ENCODE measurements at regions not wholly inside any gene's neighbourhood (a gene's known extent, or its start where the extent isn't known, plus 50 kb on each side); places are given as distances from the start of the nearest gene placed in this dataset.

- DNase-seq (ENCODE audit: extremely low spot score), result no peak
- CTCF ChIA-PET, result interaction anchor here (0.6 kb wide), 1 partner anchor 51 kb away, joined by 6 read pairs; no protein-coding TSS in a partner anchor
- POLR2A ChIA-PET, result no interaction called here
- TF ChIP-seq FOXA1 (IDR thresholded peaks at IDR 0.05) (no peak), CTBP1 (IDR thresholded peaks at IDR 0.05; ENCODE audit: borderline replicate concordance) (no peak), SP1 (IDR thresholded peaks at IDR 0.05) (no peak), LEF1 (IDR thresholded peaks at IDR 0.05; ENCODE audit: borderline replicate concordance) (no peak), ELF4 (IDR thresholded peaks at IDR 0.05) (no peak), HDGF (IDR thresholded peaks at IDR 0.05; ENCODE audit: borderline replicate concordance) (no peak), L3MBTL2 (conservative IDR thresholded peaks at IDR 0.05) (no peak), NFRKB (IDR thresholded peaks at IDR 0.05) (no peak), ARNT (IDR thresholded peaks at IDR 0.05) (no peak), SUZ12 (IDR thresholded peaks at IDR 0.05) (no peak), ZNF384 (IDR thresholded peaks at IDR 0.05) (no peak), FOXK2 (IDR thresholded peaks at IDR 0.05) (no peak), PKNOX1 (IDR thresholded peaks at IDR 0.05) (no peak), FOXM1 (IDR thresholded peaks at IDR 0.05; ENCODE audit: borderline replicate concordance) (no peak), TARDBP (IDR thresholded peaks at IDR 0.05) (no peak)
Observed at GRCh38 chr1:29425631-29426030, 189.3 kb downstream of the PTPRU start.

GRCh38 chr1:29424266-29424665 lies 187.9 kb downstream of the PTPRU start:
- no peak for TF ChIP-seq FOXA1 (IDR thresholded peaks at IDR 0.05)
- no peak for TF ChIP-seq FOXK2 (IDR thresholded peaks at IDR 0.05)
- TF ChIP-seq L3MBTL2 (conservative IDR thresholded peaks at IDR 0.05), result no peak
- no peak for TF ChIP-seq ARNT (IDR thresholded peaks at IDR 0.05)
- TF ChIP-seq SP1 (IDR thresholded peaks at IDR 0.05), result no peak
- no peak for TF ChIP-seq LEF1 (IDR thresholded peaks at IDR 0.05; ENCODE audit: borderline replicate concordance)
- no peak for TF ChIP-seq BHLHE40 (IDR thresholded peaks at IDR 0.05; ENCODE audit: borderline replicate concordance)
- TF ChIP-seq SUZ12 (IDR thresholded peaks at IDR 0.05), result no peak
- no peak for TF ChIP-seq PKNOX1 (IDR thresholded peaks at IDR 0.05)
- no peak for TF ChIP-seq FOXM1 (IDR thresholded peaks at IDR 0.05; ENCODE audit: borderline replicate concordance)
- TF ChIP-seq ZNF384 (IDR thresholded peaks at IDR 0.05), result no peak
- no peak for TF ChIP-seq ELF4 (IDR thresholded peaks at IDR 0.05)
- no peak for TF ChIP-seq TARDBP (IDR thresholded peaks at IDR 0.05)
- TF ChIP-seq CTBP1 (IDR thresholded peaks at IDR 0.05; ENCODE audit: borderline replicate concordance), result no peak
- no peak for TF ChIP-seq HDGF (IDR thresholded peaks at IDR 0.05; ENCODE audit: borderline replicate concordance)
- TF ChIP-seq NFRKB (IDR thresholded peaks at IDR 0.05), result no peak
- DNase-seq (ENCODE audit: extremely low spot score), result no peak
- ChIA-PET CTCF (no interaction called here), POLR2A (no interaction called here)

GRCh38 chr1:29420202-29420601 lies 183.9 kb downstream of the PTPRU start:
- ChIA-PET CTCF (no interaction called here), POLR2A (no interaction called here)
- DNase-seq (ENCODE audit: extremely low spot score), result no peak
- TF ChIP-seq HDGF (IDR thresholded peaks at IDR 0.05; ENCODE audit: borderline replicate concordance), result no peak
- no peak for TF ChIP-seq SP1 (IDR thresholded peaks at IDR 0.05)
- no peak for TF ChIP-seq NFRKB (IDR thresholded peaks at IDR 0.05)
- TF ChIP-seq BHLHE40 (IDR thresholded peaks at IDR 0.05; ENCODE audit: borderline replicate concordance), result no peak
- no peak for TF ChIP-seq ARNT (IDR thresholded peaks at IDR 0.05)
- TF ChIP-seq PKNOX1 (IDR thresholded peaks at IDR 0.05), result no peak
- no peak for TF ChIP-seq ZNF384 (IDR thresholded peaks at IDR 0.05)
- TF ChIP-seq FOXM1 (IDR thresholded peaks at IDR 0.05; ENCODE audit: borderline replicate concordance), result no peak
- no peak for TF ChIP-seq CTBP1 (IDR thresholded peaks at IDR 0.05; ENCODE audit: borderline replicate concordance)
- TF ChIP-seq FOXA1 (IDR thresholded peaks at IDR 0.05), result no peak
- no peak for TF ChIP-seq TARDBP (IDR thresholded peaks at IDR 0.05)
- TF ChIP-seq ELF4 (IDR thresholded peaks at IDR 0.05), result no peak
- TF ChIP-seq LEF1 (IDR thresholded peaks at IDR 0.05; ENCODE audit: borderline replicate concordance), result no peak
- TF ChIP-seq FOXK2 (IDR thresholded peaks at IDR 0.05), result no peak
- no peak for TF ChIP-seq L3MBTL2 (conservative IDR thresholded peaks at IDR 0.05)
- no peak for TF ChIP-seq SUZ12 (IDR thresholded peaks at IDR 0.05)

GRCh38 chr1:29417971-29418370 lies 181.6 kb downstream of the PTPRU start:
- CTCF ChIA-PET, result no interaction called here
- DNase-seq (ENCODE audit: extremely low spot score), result no peak
- POLR2A ChIA-PET, result no interaction called here
- TF ChIP-seq HDGF (IDR thresholded peaks at IDR 0.05; ENCODE audit: borderline replicate concordance) (no peak), TARDBP (IDR thresholded peaks at IDR 0.05) (no peak), CTBP1 (IDR thresholded peaks at IDR 0.05; ENCODE audit: borderline replicate concordance) (no peak), ELF4 (IDR thresholded peaks at IDR 0.05) (no peak), BHLHE40 (IDR thresholded peaks at IDR 0.05; ENCODE audit: borderline replicate concordance) (no peak), FOXK2 (IDR thresholded peaks at IDR 0.05) (no peak)

GRCh38 chr1:29417147-29417858 lies 181.0 kb downstream of the PTPRU start:
- CTCF ChIA-PET, result no interaction called here
- POLR2A ChIA-PET, result no interaction called here
- no peak for TF ChIP-seq SP1 (IDR thresholded peaks at IDR 0.05)
- TF ChIP-seq FOXM1 (IDR thresholded peaks at IDR 0.05; ENCODE audit: borderline replicate concordance), result no peak
- TF ChIP-seq L3MBTL2 (conservative IDR thresholded peaks at IDR 0.05), result no peak
- TF ChIP-seq NFRKB (IDR thresholded peaks at IDR 0.05), result no peak
- no peak for TF ChIP-seq SUZ12 (IDR thresholded peaks at IDR 0.05)
- TF ChIP-seq PKNOX1 (IDR thresholded peaks at IDR 0.05), result no peak
- TF ChIP-seq HDGF (IDR thresholded peaks at IDR 0.05; ENCODE audit: borderline replicate concordance), result no peak
- TF ChIP-seq LEF1 (IDR thresholded peaks at IDR 0.05; ENCODE audit: borderline replicate concordance), result no peak
- no peak for TF ChIP-seq TARDBP (IDR thresholded peaks at IDR 0.05)
- no peak for TF ChIP-seq ELF4 (IDR thresholded peaks at IDR 0.05)
- no peak for TF ChIP-seq BHLHE40 (IDR thresholded peaks at IDR 0.05; ENCODE audit: borderline replicate concordance)
- no peak for TF ChIP-seq ZNF384 (IDR thresholded peaks at IDR 0.05)
- TF ChIP-seq FOXK2 (IDR thresholded peaks at IDR 0.05), result no peak
- TF ChIP-seq FOXA1 (IDR thresholded peaks at IDR 0.05), result no peak
- TF ChIP-seq CTBP1 (IDR thresholded peaks at IDR 0.05; ENCODE audit: borderline replicate concordance), result no peak
- no peak for TF ChIP-seq ARNT (IDR thresholded peaks at IDR 0.05)
- no peak for DNase-seq (ENCODE audit: extremely low spot score)
